Breast epithelium (tissue), 4 donors: ENCODE measurements at regions not wholly inside any gene's neighbourhood (a gene's known extent, or its start where the extent isn't known, plus 50 kb on each side); places are given as distances from the start of the nearest gene placed in this dataset.
"Not testable (repeated sequence)": the region's sequence is repeated elsewhere in the genome, so short reads cannot be mapped to it uniquely, and the experiment has no call there.

Experiments
- DNase-seq, 2 donors: peaks; one replicate each; pipeline ENCODE4 v3.0.0-alpha.2; 2019; ENCODE audit warnings: low spot score in 2 of 2
- H3K27ac ChIP-seq, 2 donors: fragments of 200-600 bp; sonication (generic) in 1 of 2; one replicate each; pipeline ENCODE4 v1.5.1; 2016 to 2019; ENCODE audit warnings: mild to moderate bottlenecking in 1 of 2
- H3K27me3 ChIP-seq, 2 donors: fragments of 200-600 bp; sonication (generic) in 1 of 2; one replicate each; pipeline versions ENCODE4 v1.5.1 to v1.6.0; 2017 to 2019; ENCODE audit warnings: control low read depth in 1 of 2, mild to moderate bottlenecking in 1 of 2
- H3K36me3 ChIP-seq: fragments of 200-600 bp; one replicate; pipeline ENCODE4 v1.5.1; 2019
- H3K4me1 ChIP-seq, 2 donors: fragments of 200-600 bp; sonication (generic); one replicate each; pipeline ENCODE4 v1.5.1; 2016 to 2019; ENCODE audit warnings: control low read depth in 1 of 2
- H3K4me3 ChIP-seq, 3 donors: fragments of 200-600 bp; sonication (generic); 1 replicate in 2 of 3; 2 replicates in 1 of 3; pipeline ENCODE4 v1.5.1; 2016 to 2019; ENCODE audit warnings: mild to moderate bottlenecking in 3 of 3, moderate library complexity in 2 of 3
- H3K9me3 ChIP-seq, 2 donors: fragments of 200-600 bp; sonication (generic) in 1 of 2; one replicate each; pipeline ENCODE4 v1.5.1; 2016 to 2019; ENCODE audit warnings: control low read depth in 1 of 2
- CTCF ChIP-seq, 3 donors: fragments of 450-650 bp; IDR thresholded peaks; one replicate each; pipeline ENCODE4 v1.5.1; 2016 to 2017; ENCODE audit warnings: antibody characterized with exemption in 3 of 3, mild to moderate bottlenecking in 3 of 3, moderate library complexity in 3 of 3
- POLR2A ChIP-seq: fragments of 450-650 bp; IDR thresholded peaks from one replicate; pipeline ENCODE4 v1.6.1; 2016; ENCODE audit warnings: antibody characterized with exemption, mild to moderate bottlenecking, moderate library complexity
- POLR2AphosphoS5 ChIP-seq, 3 donors: sonication (generic); formaldehyde crosslinking; IDR thresholded peaks; one replicate each; pipeline ENCODE4 v1.6.1; 2017; ENCODE audit warnings: antibody characterized with exemption in 3 of 3
- intact Hi-C: fragments of 100-400 bp; cut with DNase I; formaldehyde crosslinking; loops from one replicate; pipeline ENCODE4 v1.15.1; 2023; ENCODE audit warnings: low total_unique reads

DNA sequence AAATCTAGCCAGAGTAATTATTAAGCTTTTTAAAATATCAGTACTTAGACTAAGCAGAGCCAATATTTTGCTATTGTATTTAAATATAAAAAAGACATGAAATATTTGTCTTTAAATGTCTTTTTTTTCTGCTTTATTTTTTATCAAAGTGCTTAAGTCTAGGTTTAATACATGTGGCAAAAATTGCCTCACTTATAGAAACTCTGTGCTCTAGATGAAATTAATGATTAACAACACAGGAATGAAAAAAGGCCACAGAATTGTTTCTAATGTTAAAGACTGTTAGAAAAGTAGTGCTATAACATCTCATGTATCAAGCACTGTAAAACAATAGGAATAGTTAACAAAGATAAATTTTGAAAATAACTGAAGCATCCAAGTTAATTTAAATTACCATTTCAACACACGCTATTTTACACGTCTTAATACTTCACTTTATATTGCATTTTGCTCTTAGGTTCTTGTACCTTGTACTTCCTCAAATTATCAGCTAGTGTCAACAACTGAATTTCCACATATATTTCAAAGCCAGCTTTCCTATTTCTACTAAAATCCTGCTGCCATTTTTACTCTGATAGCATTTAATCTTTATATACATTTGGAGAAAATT lies 1515.1 kb downstream of the HACE1 start:
- Histone ChIP-seq H3K9me3 (no peaks in the 10 kb centered on the region), H3K4me3 (no peak overlapping the region), H3K27ac (no peak overlapping the region), H3K27me3 (no peaks in the 10 kb centered on the region), H3K36me3 (no peaks in the 10 kb centered on the region), H3K4me1 (no peaks in the 10 kb centered on the region)
- intact Hi-C loops = loop anchor here (5.0 kb wide), 1 partner anchor 872 kb away; no protein-coding TSS in a partner anchor
- TF ChIP-seq CTCF (IDR thresholded peaks at IDR 0.05) (no peak), POLR2A (no peak), POLR2AphosphoS5 (IDR thresholded peaks at IDR 0.05) (no peak)
- no peak for DNase-seq

DNA sequence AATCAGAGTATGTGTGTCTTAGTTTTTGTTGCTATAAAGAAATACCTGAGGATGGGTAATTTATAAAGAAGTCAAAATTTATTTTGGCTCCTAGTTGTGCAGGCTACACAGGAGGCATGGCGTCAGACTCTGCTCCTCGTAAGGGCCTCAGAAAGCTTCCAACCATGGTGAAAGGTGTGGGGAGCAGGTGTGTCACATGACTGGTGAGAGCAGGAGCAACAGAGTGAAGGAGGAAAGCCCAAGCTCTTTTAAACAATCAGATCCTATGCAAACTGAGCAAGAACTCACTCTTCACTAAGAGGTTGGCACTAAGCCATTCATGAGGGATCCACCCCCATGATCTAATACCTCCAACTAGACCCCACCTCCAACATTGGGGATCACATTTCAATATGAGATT lies 1524.3 kb downstream of the HACE1 start:
- H3K4me1 ChIP-seq = no peaks in the 10 kb centered on the region
- intact Hi-C loops = no loop called here
- H3K4me3 ChIP-seq = no peak overlapping the region
- TF ChIP-seq POLR2AphosphoS5 (IDR thresholded peaks at IDR 0.05) = no peak
- H3K36me3 ChIP-seq = no peaks in the 10 kb centered on the region
- no peaks in the 10 kb centered on the region for H3K9me3 ChIP-seq
- H3K27me3 ChIP-seq = no peaks in the 10 kb centered on the region
- no peak overlapping the region for H3K27ac ChIP-seq
- DNase-seq = no peak

DNA sequence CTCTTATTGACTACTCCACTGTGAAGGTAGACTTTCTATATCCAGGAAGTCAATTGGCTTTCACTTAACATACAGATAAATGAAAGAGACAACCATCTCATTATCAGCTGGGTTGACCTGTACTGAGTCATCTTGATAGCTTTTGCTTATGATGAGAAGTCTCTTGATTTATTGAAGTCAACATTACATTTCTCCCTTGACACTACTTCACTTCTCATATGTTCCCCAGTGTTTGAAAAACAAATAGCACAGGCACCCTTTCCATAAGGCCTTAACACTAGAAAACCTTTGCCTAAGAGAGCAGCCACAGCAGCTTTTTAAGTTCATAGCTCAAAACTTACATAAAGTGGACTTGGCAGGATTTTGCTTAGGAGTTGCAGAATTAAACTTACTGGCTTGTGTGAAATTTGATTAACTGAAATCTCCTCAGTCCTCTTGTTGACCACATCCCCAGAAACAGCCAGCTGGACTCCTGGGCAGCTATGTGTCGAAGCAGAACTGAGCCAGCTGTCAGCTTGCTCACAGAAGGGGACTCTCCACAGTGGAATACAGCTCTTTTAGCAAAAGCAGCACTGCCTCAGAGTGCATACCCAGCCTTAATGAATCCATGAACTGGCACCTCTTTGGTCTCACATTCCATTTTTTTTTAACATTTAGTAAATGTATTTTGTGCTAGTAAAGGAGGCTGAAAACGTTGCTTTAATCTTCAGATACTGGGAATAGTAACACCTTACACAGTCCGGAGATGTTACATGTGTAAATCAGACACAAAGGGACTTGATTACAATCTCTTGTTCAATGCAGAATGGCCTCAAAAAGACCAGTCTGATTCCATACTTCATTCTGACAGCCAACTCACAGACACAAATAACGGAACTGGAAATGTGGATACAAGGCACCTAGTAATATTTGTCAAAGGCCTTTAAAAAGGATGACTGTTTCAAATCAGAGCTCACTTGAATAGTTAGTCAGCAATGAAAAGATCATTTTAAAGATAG lies 1532.7 kb downstream of the HACE1 start:
- Histone ChIP-seq H3K4me1 (no peaks in the 10 kb centered on the region), H3K27ac (no peak overlapping the region), H3K4me3 (no peak overlapping the region), H3K9me3 (no peaks in the 10 kb centered on the region), H3K36me3 (no peaks in the 10 kb centered on the region), H3K27me3 (no peaks in the 10 kb centered on the region)
- DNase-seq = no peak
- no peak for TF ChIP-seq CTCF (IDR thresholded peaks at IDR 0.05)
- no peak for TF ChIP-seq POLR2A
- no peak for TF ChIP-seq POLR2AphosphoS5 (IDR thresholded peaks at IDR 0.05)
- intact Hi-C loops = loop anchor here (10.0 kb wide), 1 partner anchor 52 kb away; no protein-coding TSS in a partner anchor

GRCh38 chr6:103313432-103313831 lies 1546.3 kb downstream of the HACE1 start:
- Histone ChIP-seq H3K27ac (no peak overlapping the region), H3K9me3 (peaks cover 0 to 10% of the 10 kb centered on the region in 2 donors), H3K4me1 (no peaks in the 10 kb centered on the region), H3K4me3 (no peak overlapping the region), H3K36me3 (no peaks in the 10 kb centered on the region), H3K27me3 (no peaks in the 10 kb centered on the region)
- TF ChIP-seq POLR2A (no peak), CTCF (IDR thresholded peaks at IDR 0.05) (no peak), POLR2AphosphoS5 (IDR thresholded peaks at IDR 0.05) (no peak)
- intact Hi-C loops = no loop called here
- DNase-seq = no peak

GRCh38 chr6:103294376-103294775 lies 1565.3 kb downstream of the HACE1 start:
- DNase-seq, H3K4me1 ChIP-seq, H3K27ac ChIP-seq, H3K4me3 ChIP-seq, intact Hi-C loops, H3K9me3 ChIP-seq, H3K36me3 ChIP-seq, H3K27me3 ChIP-seq: not testable (repeated sequence)

- Histone ChIP-seq H3K4me3 (no peak overlapping the region), H3K4me1 (no peaks in the 10 kb centered on the region), H3K27me3 (no peaks in the 10 kb centered on the region), H3K36me3 (no peaks in the 10 kb centered on the region), H3K9me3 (no peaks in the 10 kb centered on the region), H3K27ac (no peak overlapping the region)
- no peak for TF ChIP-seq POLR2A
- TF ChIP-seq POLR2AphosphoS5 (IDR thresholded peaks at IDR 0.05) = no peak
- no peak for TF ChIP-seq CTCF (IDR thresholded peaks at IDR 0.05)
- DNase-seq = no peak
- intact Hi-C loops = no loop called here
Measured at GRCh38 chr6:103284835-103285234, 1574.9 kb downstream of the HACE1 start.
